Activated B cell treated with CpG ODN at 0.5 μM for 24 hours (primary cell): ENCODE measurements at regions not wholly inside any gene's neighbourhood (a gene's known extent, or its start where the extent isn't known, plus 50 kb on each side); places are given as distances from the start of the nearest gene placed in this dataset.

Experiments used
- ATAC-seq: fragments of 200-7000 bp; cut with Tn5 transposase; one replicate; pipeline ENCODE4 v1.10.0; 2021; ENCODE audit warnings: low read depth, mild to moderate bottlenecking, moderate library complexity
- CTCF ChIA-PET: fragments of 350-600 bp; sonication (Branson Sonifier 250); formaldehyde crosslinking; loops from one replicate; lab custom pipeline; 2021; ENCODE audit warnings: antibody characterized with exemption; lab: Charles Lee
- POLR2A ChIA-PET: fragments of 350-600 bp; sonication (Branson Sonifier 250); formaldehyde crosslinking; loops from one replicate; lab custom pipeline; 2021; ENCODE audit warnings: antibody characterized with exemption; lab: Charles Lee
- DNase-seq: peaks from one replicate; pipeline ENCODE4 v3.0.0; 2022
- H3K27ac Mint-ChIP-seq: one replicate; pipeline ENCODE4 v1.8.0; 2020; ENCODE audit warnings: mixed read lengths
- H3K27me3 Mint-ChIP-seq: one replicate; pipeline ENCODE4 v1.8.0; 2021; ENCODE audit warnings: mixed read lengths
- H3K36me3 Mint-ChIP-seq: one replicate; pipeline ENCODE4 v1.8.0; 2021; ENCODE audit warnings: low read depth, mixed read lengths
- H3K4me1 Mint-ChIP-seq: one replicate; pipeline ENCODE4 v1.8.0; 2021; ENCODE audit warnings: mixed read lengths
- H3K4me3 Mint-ChIP-seq: one replicate; pipeline ENCODE4 v1.8.0; 2020; ENCODE audit warnings: mild to moderate bottlenecking, mixed read lengths
- H3K9me3 Mint-ChIP-seq: one replicate; pipeline ENCODE4 v1.8.0; 2020; ENCODE audit warnings: mixed read lengths
- intact Hi-C: fragments of 100-400 bp; cut with micrococcal nuclease; formaldehyde crosslinking; loops from one replicate; pipeline ENCODE4 v1.15.1; 2024
- TF ChIP-seq, protein P1 (sequence below): fragments of 200-600 bp; IDR thresholded peaks from one replicate; pipeline ENCODE4 v1.8.0; 2022; ENCODE audit warnings: antibody characterized with exemption, mild to moderate bottlenecking

GRCh38 chr10:2173327-2173726, 436.0 kb upstream of the ADARB2 start:
- POLR2A ChIA-PET: no interaction called here
- Mint-ChIP-seq H3K36me3 (no peaks in the 10 kb centered on the region), H3K27ac (no peak overlapping the region), H3K4me1 (no peaks in the 10 kb centered on the region), H3K4me3 (no peak overlapping the region), H3K9me3 (no peaks in the 10 kb centered on the region), H3K27me3 (no peaks in the 10 kb centered on the region)
- ATAC-seq (no peak), DNase-seq (no peak)
- intact Hi-C loops: no loop called here
- TF ChIP-seq, protein P1, sequence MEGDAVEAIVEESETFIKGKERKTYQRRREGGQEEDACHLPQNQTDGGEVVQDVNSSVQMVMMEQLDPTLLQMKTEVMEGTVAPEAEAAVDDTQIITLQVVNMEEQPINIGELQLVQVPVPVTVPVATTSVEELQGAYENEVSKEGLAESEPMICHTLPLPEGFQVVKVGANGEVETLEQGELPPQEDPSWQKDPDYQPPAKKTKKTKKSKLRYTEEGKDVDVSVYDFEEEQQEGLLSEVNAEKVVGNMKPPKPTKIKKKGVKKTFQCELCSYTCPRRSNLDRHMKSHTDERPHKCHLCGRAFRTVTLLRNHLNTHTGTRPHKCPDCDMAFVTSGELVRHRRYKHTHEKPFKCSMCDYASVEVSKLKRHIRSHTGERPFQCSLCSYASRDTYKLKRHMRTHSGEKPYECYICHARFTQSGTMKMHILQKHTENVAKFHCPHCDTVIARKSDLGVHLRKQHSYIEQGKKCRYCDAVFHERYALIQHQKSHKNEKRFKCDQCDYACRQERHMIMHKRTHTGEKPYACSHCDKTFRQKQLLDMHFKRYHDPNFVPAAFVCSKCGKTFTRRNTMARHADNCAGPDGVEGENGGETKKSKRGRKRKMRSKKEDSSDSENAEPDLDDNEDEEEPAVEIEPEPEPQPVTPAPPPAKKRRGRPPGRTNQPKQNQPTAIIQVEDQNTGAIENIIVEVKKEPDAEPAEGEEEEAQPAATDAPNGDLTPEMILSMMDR: no peak
- CTCF ChIA-PET: no interaction called here

DNA sequence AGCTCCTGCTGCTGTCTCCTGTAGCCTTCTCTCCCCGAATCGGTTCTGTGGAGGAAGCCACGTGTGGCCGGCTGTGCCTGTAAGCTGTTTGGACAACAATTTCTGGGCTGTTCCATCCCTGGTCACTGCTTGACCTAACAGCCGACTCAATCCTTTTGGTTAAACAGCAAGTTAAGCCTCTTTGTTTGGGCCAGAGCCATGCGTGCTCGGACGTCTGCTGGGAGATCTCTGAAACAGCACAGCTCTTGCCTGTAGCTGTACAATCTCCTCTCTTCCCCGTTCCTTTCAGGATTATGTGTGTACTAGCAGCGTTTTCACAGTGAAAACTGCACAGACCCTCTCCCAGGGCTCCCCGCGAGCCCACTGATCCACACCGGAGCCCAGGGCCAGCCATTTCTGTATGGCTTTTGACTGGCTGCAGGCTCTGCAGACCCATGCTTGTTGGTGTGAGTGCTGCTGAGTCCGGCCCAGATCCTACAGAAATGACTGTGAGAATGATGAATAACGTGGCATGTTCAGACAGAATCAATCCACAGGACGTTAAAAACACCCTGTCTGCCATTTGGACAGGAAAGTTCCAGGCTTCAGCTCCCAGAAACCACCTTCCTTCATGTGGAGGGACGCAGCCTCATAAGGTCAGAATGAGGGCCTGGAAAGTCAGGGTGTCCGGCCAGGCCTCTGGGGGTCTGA, 428.6 kb upstream of the ADARB2 start:
- no peak overlapping the region for H3K27ac Mint-ChIP-seq

GRCh38 chr10:2150288-2150687, 413.0 kb upstream of the ADARB2 start:
- no peaks in the 10 kb centered on the region for H3K4me1 Mint-ChIP-seq

More for the DNA sequence above, 428.6 kb upstream of the ADARB2 start:
- ChIA-PET CTCF (no interaction called here), POLR2A (no interaction called here)
- no peaks in the 10 kb centered on the region for H3K4me1 Mint-ChIP-seq
- intact Hi-C loops: no loop called here
- H3K27me3 Mint-ChIP-seq: no peaks in the 10 kb centered on the region
- no peak overlapping the region for H3K4me3 Mint-ChIP-seq
- no peak for DNase-seq
- ATAC-seq: no peak
- TF ChIP-seq, protein P1: no peak
- no peaks in the 10 kb centered on the region for H3K9me3 Mint-ChIP-seq
- H3K36me3 Mint-ChIP-seq: no peaks in the 10 kb centered on the region

GRCh38 chr10:2145926-2146478, 408.7 kb upstream of the ADARB2 start:
- Mint-ChIP-seq H3K27me3 (peaks cover 8% of the 10 kb centered on the region), H3K9me3 (no peaks in the 10 kb centered on the region), H3K27ac (no peak overlapping the region), H3K4me3 (no peak overlapping the region), H3K4me1 (no peaks in the 10 kb centered on the region), H3K36me3 (no peaks in the 10 kb centered on the region)
- DNase-seq (no peak), ATAC-seq (no peak)
- intact Hi-C loops: no loop called here
- TF ChIP-seq, protein P1: no peak
- ChIA-PET POLR2A (no interaction called here), CTCF (no interaction called here)

More at GRCh38 chr10:2150288-2150687, 413.0 kb upstream of the ADARB2 start:
- no peaks in the 10 kb centered on the region for H3K9me3 Mint-ChIP-seq
- no peak overlapping the region for H3K27ac Mint-ChIP-seq
- no peak overlapping the region for H3K4me3 Mint-ChIP-seq
- ATAC-seq (no peak), DNase-seq (no peak)
- no peaks in the 10 kb centered on the region for H3K36me3 Mint-ChIP-seq
- ChIA-PET POLR2A (no interaction called here), CTCF (no interaction called here)
- peaks cover 14% of the 10 kb centered on the region for H3K27me3 Mint-ChIP-seq
- intact Hi-C loops: no loop called here
- TF ChIP-seq, protein P1: no peak

- CTCF ChIA-PET: no interaction called here
Measured at GRCh38 chr10:2145491-2145890, 408.2 kb upstream of the ADARB2 start.

More at GRCh38 chr10:2145491-2145890, 408.2 kb upstream of the ADARB2 start:
- TF ChIP-seq, protein P1: no peak
- Mint-ChIP-seq H3K4me3 (no peak overlapping the region), H3K27ac (no peak overlapping the region), H3K4me1 (no peaks in the 10 kb centered on the region), H3K9me3 (no peaks in the 10 kb centered on the region), H3K36me3 (no peaks in the 10 kb centered on the region), H3K27me3 (peaks cover 10% of the 10 kb centered on the region)
- POLR2A ChIA-PET: no interaction called here
- no peak for DNase-seq
- intact Hi-C loops: no loop called here
- ATAC-seq: no peak
